ENCODE measurements at regions not wholly inside any gene's neighbourhood (a gene's known extent, or its start where the extent isn't known, plus 50 kb on each side); places are given as distances from the start of the nearest gene placed in this dataset.
"Not testable (repeated sequence)": the region's sequence is repeated elsewhere in the genome, so short reads cannot be mapped to it uniquely, and the experiment has no call there.

DNA sequence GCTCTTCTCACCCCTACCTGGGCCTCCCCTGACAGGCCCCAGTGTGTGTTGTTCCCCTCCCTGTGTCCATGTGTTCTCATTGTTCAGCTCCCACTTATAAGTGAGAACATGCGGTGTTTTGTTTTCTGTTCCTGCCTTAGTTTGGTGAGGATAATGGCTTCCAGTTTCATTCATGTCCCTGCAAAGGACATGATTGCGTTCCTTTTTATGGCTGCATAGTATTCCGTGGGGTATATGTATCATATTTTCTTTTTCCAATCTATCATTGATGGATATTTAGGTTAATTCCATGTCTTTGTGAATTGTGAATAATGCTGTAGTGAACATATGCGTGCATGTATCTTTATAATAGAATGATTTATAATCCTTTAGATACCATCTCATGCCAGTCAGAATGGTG lies 159.4 kb upstream of the RPS23 start:
- TF ChIP-seq, protein P1, sequence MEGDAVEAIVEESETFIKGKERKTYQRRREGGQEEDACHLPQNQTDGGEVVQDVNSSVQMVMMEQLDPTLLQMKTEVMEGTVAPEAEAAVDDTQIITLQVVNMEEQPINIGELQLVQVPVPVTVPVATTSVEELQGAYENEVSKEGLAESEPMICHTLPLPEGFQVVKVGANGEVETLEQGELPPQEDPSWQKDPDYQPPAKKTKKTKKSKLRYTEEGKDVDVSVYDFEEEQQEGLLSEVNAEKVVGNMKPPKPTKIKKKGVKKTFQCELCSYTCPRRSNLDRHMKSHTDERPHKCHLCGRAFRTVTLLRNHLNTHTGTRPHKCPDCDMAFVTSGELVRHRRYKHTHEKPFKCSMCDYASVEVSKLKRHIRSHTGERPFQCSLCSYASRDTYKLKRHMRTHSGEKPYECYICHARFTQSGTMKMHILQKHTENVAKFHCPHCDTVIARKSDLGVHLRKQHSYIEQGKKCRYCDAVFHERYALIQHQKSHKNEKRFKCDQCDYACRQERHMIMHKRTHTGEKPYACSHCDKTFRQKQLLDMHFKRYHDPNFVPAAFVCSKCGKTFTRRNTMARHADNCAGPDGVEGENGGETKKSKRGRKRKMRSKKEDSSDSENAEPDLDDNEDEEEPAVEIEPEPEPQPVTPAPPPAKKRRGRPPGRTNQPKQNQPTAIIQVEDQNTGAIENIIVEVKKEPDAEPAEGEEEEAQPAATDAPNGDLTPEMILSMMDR (IDR thresholded peaks at IDR 0.05), result not testable (repeated sequence)
- not testable (repeated sequence) for TF ChIP-seq EZH2phosphoT487 (IDR thresholded peaks at IDR 0.05)
